HepG2 (cell line): ENCODE measurements at regions not wholly inside any gene's neighbourhood (a gene's known extent, or its start where the extent isn't known, plus 50 kb on each side); places are given as distances from the start of the nearest gene placed in this dataset.
A peak's percentile ranks its signal among the peaks of the same experiment; 100 is the strongest.

ENCODE experiments used
- CHCHD3 ChIP-seq: sonication (generic); formaldehyde crosslinking; IDR thresholded peaks from 2 replicates; pipeline ENCODE4 v1.8.0; 2022; ENCODE audit warnings: mild to moderate bottlenecking, missing genetic modification reagents, moderate library complexity
- FOXA1 ChIP-seq, 2 experiments: fragments of 450-650 bp in 1 of 2; sonication (generic) in 1 of 2; formaldehyde crosslinking in 1 of 2; IDR thresholded peaks; 2 replicates each; pipeline versions ENCODE4 v1.4.0 to v1.6.1; 2016 to 2020; ENCODE audit warnings: missing genetic modification reagents in 1 of 2
- FOXA3 ChIP-seq: IDR thresholded peaks from 2 replicates; pipeline ENCODE4 v1.6.1; 2016; ENCODE audit warnings: missing genetic modification reagents, missing compliant biosample characterization
- FOXP4 ChIP-seq: sonication (generic); formaldehyde crosslinking; IDR thresholded peaks from 2 replicates; pipeline ENCODE4 v1.4.0; 2020; ENCODE audit warnings: missing genetic modification reagents
- GATAD2A ChIP-seq: IDR thresholded peaks from 2 replicates; pipeline ENCODE4 v1.6.1; 2016
- HDAC2 ChIP-seq: sonication (generic); formaldehyde crosslinking; IDR thresholded peaks from 2 replicates; pipeline ENCODE4 v1.4.0; 2020; ENCODE audit warnings: missing genetic modification reagents
- MIXL1 ChIP-seq: IDR thresholded peaks from 2 replicates; pipeline ENCODE4 v1.6.1; 2016
- PHF20 ChIP-seq: sonication (generic); formaldehyde crosslinking; IDR thresholded peaks from 2 replicates; pipeline ENCODE4 v1.5.0; 2020; ENCODE audit warnings: mild to moderate bottlenecking, missing genetic modification reagents
- RARA ChIP-seq: IDR thresholded peaks from 2 replicates; pipeline ENCODE4 v1.6.1; 2016; ENCODE audit warnings: missing genetic modification reagents, missing compliant biosample characterization
- TEAD2 ChIP-seq: sonication (generic); formaldehyde crosslinking; IDR thresholded peaks from 2 replicates; pipeline ENCODE4 v1.9.0; 2021; ENCODE audit warnings: missing genetic modification reagents
- TEAD3 ChIP-seq: optimal IDR thresholded peaks from 2 replicates; pipeline ENCODE3; 2016; ENCODE audit warnings: borderline replicate concordance
- ZBTB7B ChIP-seq: sonication (generic); formaldehyde crosslinking; IDR thresholded peaks from 2 replicates; pipeline ENCODE4 v1.4.0; 2020; ENCODE audit warnings: missing genetic modification reagents
- ZNF30 ChIP-seq: sonication (generic); formaldehyde crosslinking; IDR thresholded peaks from 2 replicates; pipeline ENCODE4 v1.5.0; 2020; ENCODE audit warnings: mild to moderate bottlenecking, missing genetic modification reagents
- ZNF33A ChIP-seq: sonication (generic); formaldehyde crosslinking; IDR thresholded peaks from 2 replicates; pipeline ENCODE4 v1.5.1; 2020; ENCODE audit warnings: missing genetic modification reagents, mild to moderate bottlenecking, moderate library complexity, borderline replicate concordance
- ZNF414 ChIP-seq: sonication (generic); formaldehyde crosslinking; IDR thresholded peaks from 2 replicates; pipeline ENCODE4 v1.5.0; 2020; ENCODE audit warnings: missing genetic modification reagents

GRCh38 chr18:57273194-57273593 lies 79.2 kb upstream of the ST8SIA3 start (continued):
- TF ChIP-seq ZNF30 (CRISPR knock-in tag), result no peak
- TF ChIP-seq ZNF33A (CRISPR knock-in tag), result no peak
- TF ChIP-seq FOXA1 (IDR thresholded peaks at IDR 0.05), result no peak
- peak; percentile 50; the same call in 1 of the 2 replicates for TF ChIP-seq FOXA1 (CRISPR knock-in tag; IDR thresholded peaks at IDR 0.05)
- TF ChIP-seq CHCHD3 (CRISPR knock-in tag), result no peak
- TF ChIP-seq TEAD3, result peak; percentile 87
- TF ChIP-seq TEAD2 (CRISPR knock-in tag), result no peak
- peak; percentile 47; the same call in 1 of the 2 replicates for TF ChIP-seq FOXP4 (CRISPR knock-in tag)
- TF ChIP-seq RARA (CRISPR knock-in tag), result peak; percentile 40; the same call in 1 of the 2 replicates
- TF ChIP-seq HDAC2, result 0 out of 2 replicates have a peak, but pooled peaks have one; percentile 29
- TF ChIP-seq ZBTB7B, result 0 out of 2 replicates have a peak, but pooled peaks have one; percentile 34
- TF ChIP-seq ZNF414 (CRISPR knock-in tag), result no peak
- peak; percentile 59 for TF ChIP-seq GATAD2A (CRISPR knock-in tag)
- peak; percentile 61 for TF ChIP-seq FOXA3 (CRISPR knock-in tag)
- no peak for TF ChIP-seq PHF20 (CRISPR knock-in tag)
- TF ChIP-seq MIXL1 (CRISPR knock-in tag), result peak; percentile 71; the same call in 1 of the 2 replicates
- TF ChIP-seq, all 625 proteins: peak for 28
